NCI-H460 (cell line): ENCODE measurements at regions not wholly inside any gene's neighbourhood (a gene's known extent, or its start where the extent isn't known, plus 50 kb on each side); places are given as distances from the start of the nearest gene placed in this dataset.
"Not testable (repeated sequence)": the region's sequence is repeated elsewhere in the genome, so short reads cannot be mapped to it uniquely, and the experiment has no call there.

ENCODE experiments used
- DNase-seq: peaks from one replicate; pipeline ENCODE4 v3.0.0-alpha.2; 2016; ENCODE audit warnings: low read depth; ENCODE audit errors: extremely low read depth

- DNase-seq, result no peak
Observed at GRCh38 chr14:56351861-56352260, 227.7 kb upstream of the TMEM260 start.

DNA sequence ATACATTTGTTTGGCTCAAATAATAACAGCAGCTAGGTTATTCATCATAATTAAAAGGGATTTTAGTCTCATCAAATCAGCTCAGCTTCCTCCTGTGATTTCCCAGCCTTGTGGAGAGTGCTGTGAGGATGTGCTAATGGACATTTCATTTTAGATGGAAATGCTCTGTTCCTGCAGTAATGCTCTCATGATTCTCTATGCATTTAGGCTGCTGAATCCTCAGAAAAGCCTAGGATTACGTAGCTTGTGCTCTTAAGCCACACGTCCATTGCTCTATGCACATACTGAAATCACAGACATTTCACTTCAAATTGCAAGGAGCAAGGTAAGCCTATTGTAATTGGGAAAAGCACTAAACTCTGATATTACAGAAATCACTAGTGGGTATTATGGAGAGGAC, 226.6 kb upstream of the TMEM260 start:
- DNase-seq, result no peak

- no peak for DNase-seq
Observed at GRCh38 chr14:56357428-56357827, 222.2 kb upstream of the TMEM260 start.

DNA sequence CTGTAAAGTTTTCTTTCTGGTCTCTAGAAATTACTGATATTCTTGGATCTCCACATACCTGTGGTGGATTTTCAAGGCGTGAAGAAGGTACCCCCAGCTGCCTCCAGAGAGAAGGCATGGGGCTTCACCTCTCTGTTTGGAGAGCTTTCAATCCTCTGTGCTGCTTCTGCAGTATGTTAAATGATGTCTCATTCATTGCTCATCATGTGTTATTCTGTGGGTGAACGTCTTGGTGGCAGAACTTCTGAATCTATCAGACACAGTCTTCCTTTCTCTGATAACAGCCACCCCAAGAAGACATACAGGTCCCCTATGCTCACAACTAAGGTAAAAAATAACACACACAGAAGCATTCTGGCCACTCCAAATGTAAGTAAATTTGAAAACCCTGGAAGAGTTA, 221.3 kb upstream of the TMEM260 start:
- no peak for DNase-seq

DNA sequence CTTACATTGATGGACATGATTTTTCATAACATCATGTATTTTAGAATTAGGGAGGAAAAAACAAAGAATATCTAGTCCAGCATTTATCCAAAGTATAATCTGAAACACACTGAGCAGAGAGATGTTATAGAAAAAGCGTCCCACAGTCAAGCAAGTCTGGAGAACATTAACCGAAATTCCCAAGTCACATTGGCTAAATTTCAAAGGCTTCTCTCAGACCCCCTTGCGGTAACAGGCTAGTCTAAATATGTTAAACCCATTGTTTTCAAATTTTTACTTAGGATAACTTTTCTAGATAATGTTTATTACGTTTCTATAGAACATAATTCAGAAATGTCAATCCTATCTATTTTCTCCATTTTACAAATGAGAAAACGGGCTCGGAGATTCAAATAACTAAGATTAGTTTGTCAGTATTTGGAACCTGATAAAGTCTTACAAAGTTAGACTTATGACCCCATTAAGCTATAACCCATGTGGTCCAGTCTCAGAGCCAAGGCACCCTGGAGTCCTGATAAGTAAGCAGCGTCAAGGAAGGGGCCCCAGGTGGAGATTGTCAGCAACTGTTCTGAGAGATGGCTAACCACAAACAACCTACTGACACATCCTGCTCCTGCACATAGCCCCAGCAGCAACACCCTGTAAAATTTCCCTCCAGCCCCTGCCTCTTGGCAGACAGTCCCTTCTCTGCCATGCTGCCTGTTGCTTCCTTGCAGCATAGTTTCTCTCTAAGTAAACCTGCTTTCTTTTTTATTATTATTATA, 220.6 kb upstream of the TMEM260 start:
- no peak for DNase-seq

DNA sequence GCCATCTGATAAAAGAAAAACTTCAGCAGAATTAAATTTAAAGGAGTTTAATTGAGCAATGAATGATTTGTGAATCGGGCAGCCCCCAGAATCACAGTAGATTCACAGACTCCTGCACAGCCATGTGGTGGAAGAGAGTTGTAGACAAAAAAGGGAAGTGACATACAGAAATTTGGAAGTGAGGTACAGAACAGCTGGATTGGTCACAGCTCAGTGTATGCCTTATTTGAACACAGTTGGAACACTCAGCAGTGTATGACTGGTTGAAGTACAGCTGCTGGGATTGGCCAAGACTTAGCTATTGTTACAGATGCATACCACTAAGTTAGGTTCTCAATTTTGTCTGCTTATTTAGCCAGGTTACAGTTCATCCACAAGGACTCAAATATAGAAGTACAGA, 213.9 kb upstream of the TMEM260 start:
- DNase-seq, result not testable (repeated sequence)

GRCh38 chr14:56367416-56367815, 212.2 kb upstream of the TMEM260 start:
- no peak for DNase-seq

DNA sequence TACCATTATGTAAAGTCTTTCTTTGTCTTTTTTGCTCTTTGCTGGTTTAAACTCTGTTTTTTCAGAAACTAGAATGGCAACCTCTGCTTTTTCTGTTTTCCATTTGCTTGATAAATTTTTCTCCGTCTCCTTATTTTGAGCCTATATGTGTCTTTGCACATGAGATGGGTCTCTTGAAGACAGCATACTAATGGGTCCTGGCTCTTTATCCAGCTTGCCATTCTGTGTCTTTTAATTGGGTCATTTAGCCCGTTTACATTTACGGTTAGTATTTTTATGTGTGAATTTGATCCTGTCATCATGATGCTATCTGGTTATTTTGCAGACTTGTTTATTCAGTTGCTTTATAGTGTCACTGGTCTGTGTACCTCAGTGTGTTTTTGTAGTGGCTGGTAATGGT, 207.9 kb upstream of the TMEM260 start:
- DNase-seq, result no peak

DNA sequence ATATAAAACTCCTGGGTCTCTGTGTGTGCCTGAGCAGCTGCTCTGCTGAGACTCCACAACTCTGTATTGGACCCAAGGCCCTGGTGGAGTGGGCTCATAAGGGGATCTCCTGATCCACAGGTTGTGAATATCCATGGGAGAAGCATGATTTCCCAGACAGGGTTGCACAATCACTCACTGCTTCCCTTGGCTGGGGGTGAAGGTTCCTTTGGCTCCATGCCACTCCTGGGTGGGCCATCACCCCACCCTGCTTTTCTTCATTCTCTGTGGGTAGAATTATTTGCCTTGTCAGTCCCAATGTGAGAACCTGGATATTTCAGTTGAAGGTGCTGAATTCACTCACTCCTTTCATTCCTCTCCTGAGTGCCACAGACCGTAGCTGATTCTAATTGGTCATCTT, 205.2 kb upstream of the TMEM260 start:
- no peak for DNase-seq

DNA sequence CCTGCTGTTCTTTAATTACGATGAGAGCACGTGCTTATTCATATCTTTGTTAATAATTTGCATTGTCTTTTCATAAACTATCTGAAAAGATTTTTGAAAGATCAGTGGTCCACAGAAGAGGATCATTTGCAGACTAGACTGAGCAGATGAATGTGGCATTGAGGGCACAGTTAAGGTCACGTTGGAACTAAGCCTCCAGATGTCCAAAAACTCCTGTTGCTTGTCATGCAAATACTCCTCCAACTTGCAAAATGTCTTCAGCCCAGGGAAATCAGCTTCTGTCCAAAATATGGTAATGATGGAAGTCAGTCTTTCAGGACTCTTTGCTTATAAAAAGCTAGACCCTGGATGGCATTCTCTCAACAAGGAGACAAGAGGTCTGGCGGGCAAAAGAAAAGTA, 201.6 kb upstream of the TMEM260 start:
- no peak for DNase-seq

DNA sequence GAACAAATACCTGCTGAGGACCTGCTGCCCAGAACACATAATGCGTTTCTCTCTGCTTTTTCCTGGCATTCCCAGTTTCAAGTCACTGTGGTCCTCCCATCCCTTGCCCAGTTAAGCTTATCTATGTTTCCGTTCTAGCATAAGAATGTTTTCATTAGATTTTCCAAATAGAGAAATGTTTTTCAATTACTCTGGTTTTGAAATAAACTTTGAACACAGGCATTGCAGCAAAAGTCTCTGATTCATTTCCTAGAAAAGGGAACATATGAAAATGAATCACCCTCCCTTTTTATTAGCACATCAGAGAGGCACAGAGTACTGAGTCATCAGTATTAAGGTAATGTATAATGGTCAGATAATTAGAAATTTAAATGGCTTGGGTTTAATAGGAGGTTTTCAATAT, 201.1 kb upstream of the TMEM260 start:
- DNase-seq, result no peak

DNA sequence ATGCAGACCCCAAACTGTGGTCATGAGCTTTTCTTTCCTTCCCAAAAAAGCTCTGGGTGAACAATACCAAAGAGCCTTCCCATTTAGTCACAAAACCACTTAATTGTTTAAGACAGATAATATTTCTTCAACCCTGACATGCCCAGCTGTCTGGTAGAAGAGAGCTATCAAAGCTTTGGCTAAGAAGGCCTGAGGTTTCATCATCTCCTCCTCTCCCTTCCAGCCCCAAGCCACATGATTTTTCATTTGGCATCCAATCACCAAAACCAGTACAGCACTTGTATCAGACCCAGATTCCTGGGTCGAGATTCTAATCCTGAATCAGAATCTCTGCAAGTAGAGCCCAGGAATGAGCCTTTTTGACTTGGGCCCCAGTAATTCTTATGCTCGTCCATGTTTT, 199.6 kb upstream of the TMEM260 start:
- DNase-seq, result no peak

DNA sequence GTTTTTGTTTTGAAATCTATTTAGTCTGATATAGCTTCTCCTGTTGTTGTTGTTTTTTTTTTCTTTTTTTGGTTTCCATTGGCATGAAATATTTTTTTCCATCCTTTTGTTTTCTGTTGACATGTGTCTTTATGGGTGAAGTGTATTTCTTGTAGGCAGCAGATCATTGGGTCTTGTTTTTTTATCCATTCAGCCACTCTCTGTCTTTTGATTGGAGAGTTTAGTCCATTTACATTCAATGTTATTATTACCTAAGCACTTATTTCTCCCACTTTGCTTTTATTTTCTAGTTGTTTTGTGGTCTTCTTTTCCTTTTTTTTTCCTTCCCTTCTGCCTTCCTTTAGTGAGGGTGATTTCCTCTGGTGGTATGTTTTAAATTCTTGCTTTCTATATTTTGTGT, 193.6 kb upstream of the TMEM260 start:
- no peak for DNase-seq

DNA sequence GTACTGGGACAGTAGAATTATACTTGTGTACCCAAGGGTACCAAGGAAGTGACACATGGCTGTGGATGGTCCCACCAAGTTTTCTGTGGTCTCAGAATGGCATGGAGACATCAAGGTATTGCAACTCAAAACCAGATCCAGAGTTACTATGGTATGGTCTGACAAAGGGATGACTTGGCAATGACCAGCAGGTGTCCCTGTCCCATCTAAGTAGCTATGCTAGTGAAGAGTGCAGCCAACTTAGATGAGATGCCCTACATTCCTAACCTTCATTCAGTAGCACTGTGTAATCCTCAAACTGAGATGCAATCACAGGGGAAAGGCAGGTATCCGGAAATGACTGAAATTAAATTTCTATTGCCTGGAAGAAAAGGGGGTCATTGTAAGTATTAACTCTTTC, 188.7 kb upstream of the TMEM260 start:
- DNase-seq, result no peak

GRCh38 chr14:56394826-56395530, 184.6 kb upstream of the TMEM260 start:
- no peak for DNase-seq

GRCh38 chr14:56400109-56400825, 179.3 kb upstream of the TMEM260 start:
- no peak for DNase-seq

DNA sequence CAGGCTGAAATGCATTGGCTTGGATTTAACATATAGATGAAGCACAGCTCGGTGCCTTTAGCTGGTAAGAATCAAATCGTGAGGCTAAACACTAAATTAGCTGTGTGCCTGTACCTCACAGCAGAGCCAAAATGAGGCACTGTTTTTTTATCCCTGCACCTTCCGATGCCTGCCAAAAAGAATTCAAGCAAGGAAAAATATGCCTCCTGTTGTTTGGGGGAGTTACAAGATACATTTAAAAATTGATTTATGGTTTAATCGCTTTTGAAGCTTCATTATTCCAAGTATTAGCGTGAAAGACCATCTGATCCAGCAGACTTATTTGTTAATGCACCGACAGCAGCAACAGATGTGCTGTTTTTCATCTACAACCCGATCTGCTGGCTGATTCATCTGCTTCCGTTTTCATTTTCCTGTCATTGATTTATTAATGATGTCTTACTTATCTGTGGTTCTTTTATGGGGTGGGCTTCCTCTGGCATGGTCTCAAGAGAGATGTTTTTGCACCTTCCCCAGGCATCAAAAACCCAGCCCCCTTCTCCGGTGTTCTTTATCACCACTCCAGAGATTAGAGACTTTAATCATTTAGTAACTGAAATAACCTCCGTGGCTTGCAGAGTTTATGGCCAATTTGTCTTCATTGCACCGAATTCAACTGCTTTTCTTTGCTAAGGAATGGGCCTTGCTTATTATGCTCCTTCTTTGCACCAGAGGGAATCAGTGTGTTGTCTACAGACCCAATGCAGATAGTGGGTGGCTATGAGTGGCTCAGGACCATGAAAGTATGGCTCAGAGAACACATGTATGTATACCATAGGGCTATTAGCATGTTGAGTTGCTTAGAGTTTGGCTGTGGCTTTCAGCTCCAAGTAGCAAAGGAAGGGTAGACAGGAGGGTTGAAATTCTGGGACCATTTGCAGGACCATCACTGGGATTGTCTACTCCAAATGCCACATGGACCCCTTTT, 166.8 kb upstream of the TMEM260 start:
- no peak for DNase-seq

GRCh38 chr14:56413721-56414120, 165.9 kb upstream of the TMEM260 start:
- DNase-seq, result no peak

DNA sequence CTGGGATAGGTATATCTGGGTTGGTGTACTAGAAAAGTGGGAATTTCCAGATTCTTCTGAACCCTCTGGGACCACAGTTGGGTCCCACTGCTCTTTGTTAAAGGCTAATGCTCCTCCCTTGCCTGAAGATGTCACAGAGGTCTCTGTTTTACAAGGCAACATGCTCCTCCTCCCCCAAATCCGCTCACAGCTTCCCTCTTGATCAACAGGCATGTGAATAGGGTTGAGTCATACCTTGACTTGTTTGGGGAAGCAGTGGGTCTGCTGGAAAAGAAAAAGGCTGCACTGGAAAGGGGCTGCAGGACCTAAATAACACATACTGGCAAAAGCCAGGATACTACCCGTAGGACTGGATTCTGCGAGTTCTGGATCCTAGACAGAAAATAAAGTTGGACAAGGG, 165.4 kb upstream of the TMEM260 start:
- no peak for DNase-seq

GRCh38 chr14:56416213-56416612, 163.4 kb upstream of the TMEM260 start:
- no peak for DNase-seq

- DNase-seq, result no peak
Observed at GRCh38 chr14:56417173-56417572, 162.4 kb upstream of the TMEM260 start.
